ENCODE measurements at regions not wholly inside any gene's neighbourhood (a gene's known extent, or its start where the extent isn't known, plus 50 kb on each side); places are given as distances from the start of the nearest gene placed in this dataset.
A peak's percentile ranks its signal among the peaks of the same experiment; 100 is the strongest.
"Not testable (repeated sequence)": the region's sequence is repeated elsewhere in the genome, so short reads cannot be mapped to it uniquely, and the experiment has no call there.

- DNase-seq (ENCODE audit: low read depth) = no peak
These were observed 192.1 kb upstream of the LCORL start for GRCh38 chr4:18213576-18214198.

DNA sequence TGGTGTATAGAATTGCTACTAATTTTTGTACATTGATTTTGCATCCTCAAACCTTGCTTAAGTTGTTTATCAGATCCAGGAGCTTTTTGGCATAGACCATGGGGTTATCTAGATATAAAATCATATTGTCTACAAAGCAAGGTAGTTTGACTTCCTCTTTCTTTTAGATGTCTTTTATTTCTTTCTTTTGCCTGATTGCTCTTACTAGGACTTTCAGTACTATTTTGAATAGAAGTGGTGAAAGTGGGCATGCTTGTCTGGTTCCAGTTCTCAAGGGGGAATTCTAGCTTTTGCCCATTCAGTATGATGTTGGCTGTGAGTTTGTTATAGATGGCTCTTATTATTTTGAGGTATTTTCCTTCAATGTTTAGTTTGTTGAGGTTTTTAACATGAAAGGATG is 187.9 kb upstream of the LCORL start:
- DNase-seq (ENCODE audit: low read depth) = no peak

DNA sequence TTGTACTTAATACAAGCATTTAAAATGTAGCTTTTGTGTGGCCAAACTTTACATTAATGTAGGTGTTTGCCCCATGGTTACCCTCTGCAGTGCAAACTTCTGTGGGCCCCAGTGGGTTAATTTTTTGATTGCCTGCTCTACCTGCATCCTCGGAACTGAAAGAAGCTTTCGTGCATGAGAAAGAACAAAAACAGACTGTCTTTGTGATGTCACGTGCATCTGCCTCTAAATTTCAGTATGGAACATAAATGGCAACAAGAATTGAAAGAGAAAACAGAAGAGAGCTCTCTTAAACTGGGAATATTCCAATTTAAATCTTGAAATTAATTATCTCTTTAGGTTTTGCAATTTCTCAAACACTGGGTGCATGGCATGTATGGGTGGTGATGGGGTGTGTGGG is 182.4 kb upstream of the LCORL start:
- DNase-seq (ENCODE audit: low read depth) = no peak

- no peak for DNase-seq (ENCODE audit: low read depth)
These were observed 180.9 kb upstream of the LCORL start for GRCh38 chr4:18202486-18202885.

DNA sequence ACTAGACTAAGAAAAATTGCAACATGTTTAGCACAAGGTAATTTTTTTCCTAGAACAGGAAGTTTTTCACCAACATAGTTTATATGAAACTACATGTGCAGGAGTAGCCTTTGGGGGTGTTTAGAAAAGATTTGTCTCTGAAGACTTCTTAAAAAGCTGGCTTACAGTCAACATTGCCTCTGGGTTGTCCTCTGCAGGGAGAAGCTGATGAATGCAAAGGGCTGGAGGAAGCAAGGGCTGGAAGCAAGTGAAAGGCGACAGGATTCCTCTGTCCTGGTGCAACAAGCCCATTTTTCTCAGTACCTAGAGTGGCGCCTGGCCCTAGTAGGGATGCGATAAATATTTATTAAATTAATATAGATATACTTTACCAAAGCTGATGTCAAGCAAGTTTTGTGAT is 180.3 kb upstream of the LCORL start:
- DNase-seq (ENCODE audit: low read depth) = no peak

DNA sequence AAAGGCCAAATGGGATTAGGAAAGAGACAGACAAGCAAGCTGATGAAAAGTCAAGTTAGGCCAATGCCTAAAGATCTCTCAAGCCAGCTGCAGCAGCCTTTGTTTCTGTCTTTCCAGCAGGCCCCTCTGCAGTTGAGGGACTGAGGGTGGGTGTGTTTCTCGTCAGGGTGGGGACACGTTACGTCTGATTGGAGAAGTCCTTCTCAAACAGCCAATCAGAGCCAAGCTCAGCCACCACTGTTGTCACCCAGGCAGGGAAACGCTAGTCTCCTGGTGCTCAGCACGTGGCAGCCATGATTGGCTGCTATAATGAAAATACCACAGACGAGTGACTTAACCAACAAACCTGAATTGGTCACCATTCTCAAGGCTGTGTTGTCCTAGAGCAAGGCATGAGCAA is 177.1 kb upstream of the LCORL start:
- DNase-seq (ENCODE audit: low read depth) = peak; percentile 10

DNA sequence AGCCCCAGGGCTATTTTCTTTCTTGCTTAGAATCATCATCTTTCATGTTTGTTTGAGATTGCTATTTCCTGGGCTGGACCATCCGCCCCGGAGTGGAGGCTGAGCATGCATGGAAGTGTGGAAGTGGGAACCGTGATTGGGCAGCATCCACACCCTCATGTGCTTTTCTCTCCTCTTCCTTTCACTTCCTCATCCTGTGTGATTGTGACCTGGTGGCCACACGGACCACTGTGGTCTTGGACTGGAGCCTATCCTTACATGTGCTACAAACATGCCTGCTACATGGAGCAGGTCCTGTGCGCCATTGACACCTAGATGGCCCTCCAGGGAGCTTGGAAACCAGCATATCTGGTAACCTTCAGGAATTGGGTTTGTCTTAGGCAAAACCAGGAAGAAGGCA is 175.9 kb upstream of the LCORL start:
- DNase-seq (ENCODE audit: low read depth) = no peak

DNA sequence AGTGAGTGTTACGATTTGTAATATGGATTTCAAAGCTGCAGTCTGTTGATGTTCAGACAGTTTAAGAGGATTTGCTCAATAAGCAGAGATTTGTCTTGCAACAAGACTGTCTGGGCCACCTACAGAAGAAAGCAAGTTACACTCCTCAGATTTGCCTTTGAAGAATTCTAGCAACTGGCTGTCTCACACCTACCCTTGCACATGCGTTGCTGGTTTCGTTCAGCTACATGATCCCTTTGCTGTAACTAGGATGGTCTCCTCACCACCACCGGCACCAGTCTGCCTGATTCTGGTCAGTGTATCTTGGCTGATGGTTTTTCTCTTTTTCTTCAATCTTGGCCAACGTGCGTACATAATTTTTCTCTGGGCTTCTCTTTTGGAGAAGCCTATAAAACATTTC is 172.7 kb upstream of the LCORL start:
- no peak for DNase-seq (ENCODE audit: low read depth)

- no peak for DNase-seq (ENCODE audit: low read depth)
These were observed 171.3 kb upstream of the LCORL start for GRCh38 chr4:18192901-18193300.

DNA sequence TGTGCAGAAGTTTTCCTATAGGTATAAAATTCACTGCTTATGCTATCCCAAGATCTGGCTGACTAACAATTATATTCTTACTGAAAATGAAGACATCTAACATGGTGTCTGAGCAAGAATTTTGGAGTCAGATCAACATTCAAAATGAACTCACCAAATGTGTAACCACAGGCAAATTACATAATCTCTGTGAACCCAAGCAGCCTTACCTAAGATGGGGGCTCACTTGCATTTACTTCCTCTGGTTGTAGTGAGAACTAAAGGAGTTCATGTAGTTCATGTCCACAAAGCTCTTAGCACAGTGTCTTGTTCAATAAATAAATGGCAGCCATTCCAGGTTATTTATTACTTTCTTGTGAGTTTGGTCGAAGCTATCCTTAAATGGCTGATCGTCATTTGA is 163.9 kb upstream of the LCORL start:
- no peak for DNase-seq (ENCODE audit: low read depth)

- no peak for DNase-seq (ENCODE audit: low read depth)
These were observed 159.3 kb upstream of the LCORL start for GRCh38 chr4:18180892-18181291.

GRCh38 chr4:18180122-18180521 is 158.6 kb upstream of the LCORL start:
- DNase-seq (ENCODE audit: low read depth) = no peak

DNA sequence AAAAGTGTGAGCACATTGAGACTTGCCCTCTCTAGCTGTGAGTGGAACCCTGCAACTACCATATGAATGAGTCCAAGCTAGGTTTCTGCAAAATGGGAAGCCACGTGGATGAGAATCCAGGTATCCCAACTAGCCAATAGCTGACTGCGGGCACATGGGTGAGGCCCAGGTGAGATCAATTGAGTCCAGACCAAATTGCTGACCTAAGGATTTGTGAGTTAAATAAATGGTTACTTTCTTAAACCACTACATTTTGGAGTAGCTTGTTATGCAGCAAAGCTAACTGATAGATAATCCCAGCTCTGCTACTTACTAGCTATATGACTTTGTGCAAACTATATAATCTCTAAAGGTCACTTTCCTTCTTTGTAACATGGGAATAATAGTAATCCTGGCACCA is 150.3 kb upstream of the LCORL start:
- DNase-seq (ENCODE audit: low read depth) = no peak

DNA sequence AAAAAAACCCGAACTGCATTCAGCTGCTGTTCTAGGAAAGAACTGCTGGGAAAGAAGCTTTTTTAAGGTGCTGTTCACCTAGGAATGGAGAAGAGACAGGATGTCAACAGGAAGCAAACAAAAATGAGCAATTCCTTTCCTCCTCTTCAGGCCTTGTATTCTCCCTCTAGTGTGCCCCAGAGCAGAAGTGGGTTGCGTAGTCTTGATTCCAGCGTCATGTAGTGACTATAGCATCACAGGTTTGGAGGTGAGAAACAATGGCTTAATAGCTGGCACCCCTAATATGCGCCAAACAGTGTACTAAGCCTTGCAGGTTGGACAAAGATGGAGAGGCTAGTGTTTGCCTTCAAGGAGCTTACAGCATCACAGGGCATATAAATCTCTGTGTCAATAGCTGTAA is 146.3 kb upstream of the LCORL start:
- DNase-seq (ENCODE audit: low read depth) = no peak

DNA sequence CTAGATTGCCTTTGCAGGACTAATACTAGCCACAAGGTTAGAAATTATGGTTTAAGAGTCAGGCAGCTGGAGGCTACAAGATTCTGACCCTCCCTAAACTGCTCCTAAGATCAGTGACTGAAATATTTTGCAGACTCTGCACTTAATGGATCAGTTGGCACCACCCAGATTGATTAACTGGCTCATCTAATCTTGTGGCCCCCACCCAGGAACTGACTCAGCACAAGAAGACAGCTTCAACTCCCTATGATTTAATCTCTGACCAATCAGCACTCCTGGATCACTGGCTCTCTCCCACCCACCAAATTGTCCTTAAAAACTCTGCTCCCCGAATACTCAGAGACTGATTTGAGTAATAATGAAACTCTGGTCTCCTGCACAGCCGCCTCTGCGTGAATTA is 145.4 kb upstream of the LCORL start:
- no peak for DNase-seq (ENCODE audit: low read depth)

GRCh38 chr4:18162453-18162852 is 140.9 kb upstream of the LCORL start:
- no peak for DNase-seq (ENCODE audit: low read depth)

DNA sequence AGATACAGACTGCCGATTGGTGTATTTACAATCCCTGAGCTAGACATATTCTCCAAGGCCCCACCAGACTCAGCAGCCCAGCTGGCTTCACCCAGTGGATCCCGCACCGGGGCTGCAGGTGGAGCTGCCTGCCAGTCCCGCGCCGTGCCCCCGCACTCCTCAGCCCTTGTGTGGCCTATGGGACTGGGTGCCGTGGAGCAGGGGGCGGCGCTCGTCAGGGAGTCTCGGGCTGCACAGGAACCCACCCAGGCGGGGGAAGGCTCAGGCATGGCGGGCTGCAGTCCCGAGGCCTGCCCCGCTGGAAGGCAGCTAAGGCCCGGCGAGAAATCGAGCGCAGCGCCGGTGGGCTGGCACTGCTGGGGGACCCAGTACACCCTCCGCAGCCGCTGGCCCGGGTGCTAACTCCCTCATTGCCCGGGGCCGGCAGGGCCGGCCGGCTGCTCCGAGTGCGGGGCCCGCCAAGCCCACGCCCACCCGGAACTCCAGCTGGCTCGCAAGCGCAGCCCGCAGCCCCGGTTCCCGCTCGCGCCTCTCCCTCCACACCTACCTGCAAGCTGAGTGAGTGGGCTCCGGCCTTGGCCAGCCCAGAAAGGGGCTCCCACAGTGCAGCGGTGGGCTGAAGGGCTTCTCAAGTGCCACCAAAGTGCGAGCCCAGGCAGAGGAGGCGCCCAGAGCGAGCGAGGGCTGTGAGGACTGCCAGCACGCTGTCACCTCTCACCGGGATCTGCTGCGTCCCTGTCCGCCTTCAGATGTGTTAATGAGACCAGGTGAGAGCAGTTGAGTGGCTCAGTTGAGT is 137.8 kb upstream of the LCORL start:
- not testable (repeated sequence) for DNase-seq (ENCODE audit: low read depth)

- DNase-seq (ENCODE audit: low read depth) = no peak
These were observed 133.8 kb upstream of the LCORL start for GRCh38 chr4:18155067-18156041.

DNA sequence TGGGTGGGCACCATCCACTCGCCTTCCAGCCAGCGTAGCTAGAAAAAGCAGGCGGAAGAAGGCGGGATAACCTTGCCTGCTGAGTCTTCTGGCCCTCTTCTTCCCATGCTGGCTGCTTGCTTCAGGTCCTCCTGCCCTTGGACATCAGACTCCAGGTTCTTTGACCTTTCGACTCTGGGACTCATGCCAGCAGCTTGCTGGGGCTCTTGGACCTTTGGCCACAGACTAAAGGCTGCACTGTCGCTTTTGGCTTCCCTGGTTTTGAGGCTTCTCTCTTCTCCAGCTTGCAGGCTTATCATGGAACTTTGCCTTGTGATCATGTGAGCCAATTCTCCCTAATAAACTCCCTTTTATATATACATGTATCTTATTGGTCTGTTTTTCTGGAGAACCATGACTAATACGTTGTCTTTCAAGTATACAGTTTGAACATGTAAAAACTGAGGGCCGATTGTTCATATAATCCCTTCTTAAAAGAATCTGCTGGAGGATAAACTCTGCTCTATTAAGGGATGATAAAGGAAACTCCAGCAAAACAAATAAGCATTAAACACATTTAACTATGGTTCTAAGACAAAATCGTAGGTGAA is 116.6 kb upstream of the LCORL start:
- no peak for DNase-seq (ENCODE audit: low read depth)

GRCh38 chr4:18134111-18134510 is 112.6 kb upstream of the LCORL start:
- no peak for DNase-seq (ENCODE audit: low read depth)

- no peak for DNase-seq (ENCODE audit: low read depth)
These were observed 108.7 kb upstream of the LCORL start for GRCh38 chr4:18130256-18130655.

GRCh38 chr4:18128241-18128640 is 106.7 kb upstream of the LCORL start:
- no peak for DNase-seq (ENCODE audit: low read depth)
